ENCODE measurements at regions not wholly inside any gene's neighbourhood (a gene's known extent, or its start where the extent isn't known, plus 50 kb on each side); places are given as distances from the start of the nearest gene placed in this dataset.

DNA sequence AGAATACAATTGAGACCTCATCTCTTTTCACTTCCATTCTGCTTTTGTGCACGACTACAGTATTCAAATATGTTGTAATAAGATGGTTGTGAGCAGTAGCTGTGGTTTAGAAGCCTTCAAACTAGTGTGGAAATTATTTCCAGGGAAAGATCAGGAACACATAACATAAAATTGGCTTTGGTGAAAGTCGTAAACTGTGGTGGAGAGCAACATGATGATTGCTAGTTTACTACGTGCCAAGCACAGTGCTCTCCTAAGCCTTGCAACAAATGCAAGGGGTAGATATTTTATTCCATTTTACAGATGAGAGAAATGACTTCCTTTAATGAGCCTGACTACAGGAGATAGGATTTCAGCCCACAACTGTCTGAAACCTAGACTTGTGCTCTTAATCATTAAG lies 172.4 kb upstream of the LMNTD1 start:
- TF ChIP-seq, protein P1, sequence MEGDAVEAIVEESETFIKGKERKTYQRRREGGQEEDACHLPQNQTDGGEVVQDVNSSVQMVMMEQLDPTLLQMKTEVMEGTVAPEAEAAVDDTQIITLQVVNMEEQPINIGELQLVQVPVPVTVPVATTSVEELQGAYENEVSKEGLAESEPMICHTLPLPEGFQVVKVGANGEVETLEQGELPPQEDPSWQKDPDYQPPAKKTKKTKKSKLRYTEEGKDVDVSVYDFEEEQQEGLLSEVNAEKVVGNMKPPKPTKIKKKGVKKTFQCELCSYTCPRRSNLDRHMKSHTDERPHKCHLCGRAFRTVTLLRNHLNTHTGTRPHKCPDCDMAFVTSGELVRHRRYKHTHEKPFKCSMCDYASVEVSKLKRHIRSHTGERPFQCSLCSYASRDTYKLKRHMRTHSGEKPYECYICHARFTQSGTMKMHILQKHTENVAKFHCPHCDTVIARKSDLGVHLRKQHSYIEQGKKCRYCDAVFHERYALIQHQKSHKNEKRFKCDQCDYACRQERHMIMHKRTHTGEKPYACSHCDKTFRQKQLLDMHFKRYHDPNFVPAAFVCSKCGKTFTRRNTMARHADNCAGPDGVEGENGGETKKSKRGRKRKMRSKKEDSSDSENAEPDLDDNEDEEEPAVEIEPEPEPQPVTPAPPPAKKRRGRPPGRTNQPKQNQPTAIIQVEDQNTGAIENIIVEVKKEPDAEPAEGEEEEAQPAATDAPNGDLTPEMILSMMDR (IDR thresholded peaks at IDR 0.05): no peak
- TF ChIP-seq EZH2 (IDR thresholded peaks at IDR 0.05) (no peak), EZH2phosphoT487 (IDR thresholded peaks at IDR 0.05) (no peak)

Measured in neural progenitor cell (in vitro differentiated cells).